Natural killer cell (primary cell): ENCODE measurements at regions not wholly inside any gene's neighbourhood (a gene's known extent, or its start where the extent isn't known, plus 50 kb on each side); places are given as distances from the start of the nearest gene placed in this dataset.

Source experiments
- ATAC-seq, 3 donors: fragments of 150-1000 bp in 2 of 3; fragments of 200-7000 bp in 1 of 3; cut with Tn5 transposase; 1 replicate in 1 of 3; 2 replicates in 2 of 3; pipeline ENCODE4 v1.10.0; 2021; ENCODE audit warnings: mild to moderate bottlenecking in 2 of 3, moderate library complexity in 2 of 3
- DNase-seq, 2 donors: peaks; one replicate each; pipeline versions ENCODE4 v3.0.0 to v3.0.0-alpha.2; 2013 to 2021; ENCODE audit warnings: mixed read lengths in 1 of 2
- H3K27ac ChIP-seq: one replicate; pipeline ENCODE4 v1.5.1; 2013; ENCODE audit warnings: mild to moderate bottlenecking, low read length
- H3K27me3 ChIP-seq: one replicate; pipeline ENCODE4 v1.6.1; 2013; ENCODE audit warnings: low read length; ENCODE audit not compliant: control insufficient read depth, insufficient read depth
- H3K36me3 ChIP-seq: one replicate; pipeline ENCODE4 v1.6.1; 2013; ENCODE audit warnings: low read length; ENCODE audit not compliant: control insufficient read depth, insufficient read depth
- H3K4me1 ChIP-seq: one replicate; pipeline ENCODE4 v1.6.1; 2013; ENCODE audit warnings: low read length; ENCODE audit not compliant: control insufficient read depth, insufficient read depth
- H3K4me3 ChIP-seq: one replicate; pipeline ENCODE4 v1.5.1; 2013; ENCODE audit warnings: low read length
- H3K9me3 ChIP-seq: one replicate; pipeline ENCODE4 v1.6.1; 2013; ENCODE audit warnings: low read length; ENCODE audit not compliant: control insufficient read depth, insufficient read depth
- H3K27ac Mint-ChIP-seq, 2 donors: one replicate each; pipeline ENCODE4 v1.8.0; 2022; ENCODE audit warnings: mild to moderate bottlenecking in 2 of 2, mixed read lengths in 2 of 2, moderate library complexity in 1 of 2
- H3K27me3 Mint-ChIP-seq, 2 donors: one replicate each; pipeline ENCODE4 v1.8.0; 2022; ENCODE audit warnings: low read depth in 2 of 2, mixed read lengths in 2 of 2
- H3K36me3 Mint-ChIP-seq: one replicate; pipeline ENCODE4 v1.8.0; 2022; ENCODE audit warnings: mixed read lengths
- H3K4me1 Mint-ChIP-seq, 2 donors: one replicate each; pipeline ENCODE4 v1.8.0; 2022; ENCODE audit warnings: mixed read lengths in 2 of 2
- H3K4me3 Mint-ChIP-seq: one replicate; pipeline ENCODE4 v1.8.0; 2022; ENCODE audit warnings: mild to moderate bottlenecking, moderate library complexity, mixed read lengths
- H3K9me3 Mint-ChIP-seq, 2 donors: one replicate each; pipeline ENCODE4 v1.8.0; 2022; ENCODE audit warnings: mixed read lengths in 2 of 2
- CTCF ChIP-seq: fragments of 200-600 bp; IDR thresholded peaks from one replicate; pipeline ENCODE4 v1.8.0; 2022; ENCODE audit warnings: antibody characterized with exemption
- WGBS: methylation state at CpG from one replicate; pipeline ENCODE4 v1.1.7; 2013; ENCODE audit warnings: missing lambda C conversion rate; ENCODE audit not compliant: insufficient coverage; 5-methylcytosine and 5-hydroxymethylcytosine counted together
- intact Hi-C: fragments of 100-400 bp; cut with micrococcal nuclease; formaldehyde crosslinking; loops from one replicate; pipeline ENCODE4 v1.14.2; 2022

GRCh38 chr10:59085711-59086502 lies 90.5 kb upstream of the PHYHIPL start:
- Histone ChIP-seq H3K36me3 (no peaks in the 10 kb centered on the region), H3K27ac (no peak overlapping the region), H3K4me3 (no peak overlapping the region), H3K4me1 (no peaks in the 10 kb centered on the region), H3K9me3 (no peaks in the 10 kb centered on the region), H3K27me3 (no peaks in the 10 kb centered on the region)
- Mint-ChIP-seq H3K4me1 (no peaks in the 10 kb centered on the region), H3K36me3 (no peaks in the 10 kb centered on the region), H3K9me3 (peaks cover 14 to 18% of the 10 kb centered on the region in 2 donors), H3K4me3 (no peak overlapping the region), H3K27ac (no peak overlapping the region), H3K27me3 (no peaks in the 10 kb centered on the region)
- no peak for ATAC-seq
- intact Hi-C loops = no loop called here
- no peak for TF ChIP-seq CTCF
- WGBS = 83% methylated on average over 6 of the region's 6 CpGs
- DNase-seq = no peak

GRCh38 chr10:59087486-59087885 lies 89.0 kb upstream of the PHYHIPL start:
- Mint-ChIP-seq H3K36me3 (no peaks in the 10 kb centered on the region), H3K4me3 (no peak overlapping the region), H3K27ac (no peak overlapping the region), H3K27me3 (no peaks in the 10 kb centered on the region), H3K4me1 (no peaks in the 10 kb centered on the region), H3K9me3 (peaks cover 14 to 17% of the 10 kb centered on the region in 2 donors)
- Histone ChIP-seq H3K4me3 (no peak overlapping the region), H3K9me3 (no peaks in the 10 kb centered on the region), H3K27ac (no peak overlapping the region), H3K36me3 (no peaks in the 10 kb centered on the region), H3K4me1 (no peaks in the 10 kb centered on the region), H3K27me3 (no peaks in the 10 kb centered on the region)
- ATAC-seq (no peak), DNase-seq (no peak)
- intact Hi-C loops = no loop called here
- no peak for TF ChIP-seq CTCF

- Histone ChIP-seq H3K4me1 (no peaks in the 10 kb centered on the region), H3K36me3 (no peaks in the 10 kb centered on the region), H3K4me3 (no peak overlapping the region), H3K9me3 (no peaks in the 10 kb centered on the region), H3K27ac (no peak overlapping the region), H3K27me3 (no peaks in the 10 kb centered on the region)
- no peak for ATAC-seq
- H3K27me3 Mint-ChIP-seq = no peaks in the 10 kb centered on the region
- H3K4me3 Mint-ChIP-seq = no peak overlapping the region
- WGBS = 90% methylated on average over 11 of the region's 11 CpGs
- H3K36me3 Mint-ChIP-seq = no peaks in the 10 kb centered on the region
- H3K27ac Mint-ChIP-seq = no peak overlapping the region
- no peaks in the 10 kb centered on the region for H3K4me1 Mint-ChIP-seq
- no peak for TF ChIP-seq CTCF
- H3K9me3 Mint-ChIP-seq = peaks cover 12 to 14% of the 10 kb centered on the region in 2 donors
- no peak for DNase-seq
- intact Hi-C loops = no loop called here
Measured at GRCh38 chr10:59088912-59089573, 87.4 kb upstream of the PHYHIPL start.
